Spinal cord (tissue), 9 donors: ENCODE measurements at regions not wholly inside any gene's neighbourhood (a gene's known extent, or its start where the extent isn't known, plus 50 kb on each side); places are given as distances from the start of the nearest gene placed in this dataset.
A peak's percentile ranks its signal among the peaks of the same experiment; 100 is the strongest.

Experiments used
- DNase-seq, 6 donors: peaks; one replicate each; pipeline versions ENCODE4 v3.0.0 to v3.0.0-alpha.2; 2013 to 2015; ENCODE audit warnings: low spot score in 6 of 6, low read depth in 4 of 6
- H3K27ac ChIP-seq: one replicate; pipeline ENCODE4 v1.5.1; 2013; ENCODE audit warnings: low read depth, low read length, control low read depth
- H3K27me3 ChIP-seq: one replicate; pipeline ENCODE4 v1.6.1; 2013; ENCODE audit warnings: low read length; ENCODE audit not compliant: control insufficient read depth, insufficient read depth
- H3K36me3 ChIP-seq: one replicate; pipeline ENCODE4 v1.6.1; 2013; ENCODE audit warnings: low read length; ENCODE audit not compliant: control insufficient read depth, insufficient read depth
- H3K4me1 ChIP-seq: one replicate; pipeline ENCODE4 v1.6.1; 2013; ENCODE audit warnings: low read length; ENCODE audit not compliant: control insufficient read depth, insufficient read depth
- H3K4me3 ChIP-seq: one replicate; pipeline ENCODE4 v1.5.1; 2013; ENCODE audit warnings: low read depth, low read length, control low read depth
- H3K9me3 ChIP-seq: one replicate; pipeline ENCODE4 v1.6.1; 2013; ENCODE audit warnings: low read length; ENCODE audit not compliant: control insufficient read depth, insufficient read depth
- WGBS: methylation state at CpG from one replicate; pipeline ENCODE4 v1.1.5; 2013; ENCODE audit warnings: missing lambda C conversion rate; ENCODE audit not compliant: insufficient coverage; 5-methylcytosine and 5-hydroxymethylcytosine counted together
- donor health status: healthy.

DNA sequence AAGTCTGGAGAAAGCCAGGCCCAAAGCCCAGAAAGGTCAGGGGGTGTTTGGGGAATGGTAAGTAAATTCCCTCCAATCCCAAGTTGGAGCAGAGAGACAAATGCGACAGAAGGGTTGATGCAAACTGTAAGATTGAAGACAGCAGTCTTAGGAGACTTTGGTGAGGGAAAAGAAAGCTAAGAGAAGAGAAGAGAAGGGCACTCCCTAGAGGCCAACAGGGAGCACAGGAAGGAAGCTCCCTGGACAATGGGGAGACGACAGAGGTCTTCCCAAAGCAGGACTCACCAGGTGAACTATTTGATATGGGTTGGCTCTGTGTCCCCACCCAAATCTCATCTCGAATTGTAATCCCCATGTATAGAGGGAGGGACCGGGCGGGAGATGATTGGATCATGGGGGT, 151.5 kb downstream of the KIF20B start:
- no CpG with 5 or more reads among the region's 5 CpGs for WGBS
- H3K36me3 ChIP-seq: no peaks in the 10 kb centered on the region
- H3K4me3 ChIP-seq: no peak overlapping the region
- H3K9me3 ChIP-seq: no peaks in the 10 kb centered on the region
- DNase-seq: no peak
- H3K27me3 ChIP-seq: no peaks in the 10 kb centered on the region
- no peak overlapping the region for H3K27ac ChIP-seq
- H3K4me1 ChIP-seq: no peaks in the 10 kb centered on the region

DNA sequence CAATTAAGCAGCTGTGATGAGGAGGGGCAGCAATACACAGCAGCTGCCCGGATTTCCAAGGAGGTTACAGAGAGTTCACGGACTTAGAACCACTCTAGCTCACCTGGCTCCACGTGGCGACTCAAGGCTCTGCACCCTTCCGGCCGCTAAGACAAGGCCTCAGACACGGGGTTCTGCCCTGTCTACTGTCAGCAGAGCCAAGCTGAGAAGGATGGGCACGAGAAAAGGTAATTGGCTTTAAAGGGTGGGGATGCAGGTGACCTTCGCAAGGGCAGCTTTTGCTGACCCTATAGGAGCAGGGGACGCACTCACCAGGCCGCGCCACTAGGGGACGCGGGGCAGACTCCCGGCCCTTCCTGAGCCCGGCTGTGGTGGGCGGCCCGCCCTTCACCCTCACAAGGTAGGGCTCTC, 152.4 kb downstream of the KIF20B start:
- Histone ChIP-seq H3K9me3 (no peaks in the 10 kb centered on the region), H3K27me3 (no peaks in the 10 kb centered on the region), H3K36me3 (no peaks in the 10 kb centered on the region), H3K27ac (no peak overlapping the region), H3K4me3 (no peak overlapping the region), H3K4me1 (no peaks in the 10 kb centered on the region)
- peak in 1 of 6 donors; percentile 15 for DNase-seq
- 63% methylated on average over 10 of the region's 18 CpGs for WGBS

GRCh38 chr10:89857431-89858042, 156.1 kb downstream of the KIF20B start:
- Histone ChIP-seq H3K27me3 (no peaks in the 10 kb centered on the region), H3K9me3 (no peaks in the 10 kb centered on the region), H3K4me3 (no peak overlapping the region), H3K27ac (no peak overlapping the region), H3K36me3 (no peaks in the 10 kb centered on the region), H3K4me1 (no peaks in the 10 kb centered on the region)
- DNase-seq: peak in 1 of 6 donors; percentile 32
- no CpG with 5 or more reads among the region's 1 CpG for WGBS

DNA sequence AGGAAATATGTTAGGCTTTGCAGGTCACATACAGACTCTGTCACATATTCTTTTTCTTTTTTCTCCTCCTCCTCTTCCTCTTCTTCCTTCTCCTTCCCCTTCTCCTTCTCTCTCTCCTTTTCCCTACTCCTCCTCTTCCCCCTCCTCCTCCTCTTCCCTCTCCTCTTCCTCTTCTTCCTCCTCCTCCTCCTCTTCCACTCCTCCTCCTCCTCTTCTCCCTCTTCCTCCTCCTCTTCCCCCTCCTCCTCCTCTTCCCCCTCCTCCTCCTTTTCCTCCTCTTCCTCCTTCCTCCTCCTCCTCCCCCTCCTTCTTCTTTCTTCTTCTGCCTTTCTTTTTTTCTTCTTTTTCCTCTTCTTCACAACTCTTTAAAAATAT, 159.8 kb downstream of the KIF20B start:
- H3K27ac ChIP-seq: no peak overlapping the region
- no peaks in the 10 kb centered on the region for H3K9me3 ChIP-seq
- H3K36me3 ChIP-seq: no peaks in the 10 kb centered on the region
- no peaks in the 10 kb centered on the region for H3K27me3 ChIP-seq
- DNase-seq: no peak
- no peaks in the 10 kb centered on the region for H3K4me1 ChIP-seq
- H3K4me3 ChIP-seq: no peak overlapping the region

- WGBS: 67% methylated on average over 1 of the region's 3 CpGs
- Histone ChIP-seq H3K36me3 (no peaks in the 10 kb centered on the region), H3K4me3 (no peak overlapping the region), H3K27ac (no peak overlapping the region), H3K9me3 (no peaks in the 10 kb centered on the region), H3K4me1 (no peaks in the 10 kb centered on the region), H3K27me3 (no peaks in the 10 kb centered on the region)
- peak in 2 of 6 donors; percentile 11 to 84 for DNase-seq
These were observed 160.4 kb downstream of the KIF20B start for GRCh38 chr10:89861584-89862301.

DNA sequence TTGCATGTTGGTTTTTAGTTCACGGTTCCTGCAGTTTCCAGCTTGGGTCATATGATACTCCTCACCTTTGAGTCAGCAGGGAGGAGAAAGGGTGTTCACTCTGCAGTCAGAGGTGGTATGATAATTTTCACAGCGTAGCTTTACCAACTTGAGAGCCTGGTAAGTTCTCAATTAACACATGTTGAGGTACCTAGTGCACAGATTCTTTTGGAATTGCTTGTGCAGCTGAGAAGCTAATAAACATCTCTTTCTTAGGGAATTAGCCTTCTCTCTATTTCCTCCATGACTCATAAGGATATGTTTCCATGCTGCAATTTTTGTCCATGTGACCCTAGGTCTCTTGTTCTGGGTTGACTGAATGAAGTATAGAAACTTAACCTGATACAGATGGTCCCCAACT, 166.6 kb downstream of the KIF20B start:
- 82% methylated on average over 2 of the region's 2 CpGs for WGBS
- no peaks in the 10 kb centered on the region for H3K4me1 ChIP-seq
- no peak overlapping the region for H3K4me3 ChIP-seq
- no peak overlapping the region for H3K27ac ChIP-seq
- H3K27me3 ChIP-seq: no peaks in the 10 kb centered on the region
- no peaks in the 10 kb centered on the region for H3K9me3 ChIP-seq
- no peak for DNase-seq
- H3K36me3 ChIP-seq: no peaks in the 10 kb centered on the region

DNA sequence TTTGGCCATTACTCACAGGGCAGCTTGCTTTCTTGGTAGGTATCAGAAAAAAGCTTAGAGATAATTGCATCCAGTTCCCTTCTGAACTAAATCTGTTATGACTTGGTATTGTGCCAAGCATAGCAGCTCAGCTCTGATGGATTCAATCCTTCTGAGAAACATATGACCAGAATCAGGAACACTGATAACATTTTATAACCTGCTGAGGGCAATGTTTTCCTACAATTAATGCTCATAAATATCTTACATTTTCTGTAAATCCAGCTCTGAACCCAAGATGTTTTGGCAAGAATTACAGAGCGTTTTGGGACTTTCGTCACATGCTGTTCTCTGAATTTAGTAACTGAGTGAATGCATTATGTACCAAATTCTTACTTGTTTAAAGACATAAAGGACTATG, 167.8 kb downstream of the KIF20B start:
- no CpG with 5 or more reads among the region's 2 CpGs for WGBS

DNA sequence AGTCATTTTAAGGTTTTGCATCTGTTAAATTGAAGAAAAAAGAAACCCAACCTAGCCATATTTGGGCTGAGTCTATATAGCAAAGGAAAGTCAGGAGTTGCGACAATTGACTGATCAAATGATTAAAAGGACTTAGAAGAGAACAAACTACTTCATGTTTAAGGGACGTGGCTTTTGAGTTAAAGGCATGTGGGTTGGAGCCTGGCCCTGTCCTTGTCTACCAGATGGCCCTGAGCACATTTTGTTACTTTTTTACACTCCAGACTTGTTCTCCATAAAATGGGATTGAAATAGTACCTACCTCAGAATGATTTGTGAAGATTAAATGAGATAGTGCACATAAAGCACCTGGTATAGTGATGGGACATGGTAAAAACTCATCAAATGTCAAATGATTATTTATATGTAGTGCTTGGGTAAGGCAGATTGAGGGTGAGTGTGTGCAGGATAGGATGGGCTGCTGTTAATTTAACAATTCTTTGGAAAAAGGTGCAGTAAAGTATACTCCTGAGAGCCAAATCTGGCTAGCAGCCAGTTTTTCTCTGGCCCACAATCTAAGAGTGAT, 168.3 kb downstream of the KIF20B start:
- WGBS: 80% methylated on average over 1 of the region's 2 CpGs
- H3K9me3 ChIP-seq: no peaks in the 10 kb centered on the region
- H3K4me1 ChIP-seq: no peaks in the 10 kb centered on the region
- H3K27me3 ChIP-seq: no peaks in the 10 kb centered on the region
- no peaks in the 10 kb centered on the region for H3K36me3 ChIP-seq
- H3K27ac ChIP-seq: no peak overlapping the region
- no peak overlapping the region for H3K4me3 ChIP-seq
- DNase-seq: no peak

More for the DNA sequence above, 167.8 kb downstream of the KIF20B start:
- peak in 3 of 6 donors; percentile 7 to 81 (median 75) for DNase-seq
- Histone ChIP-seq H3K9me3 (no peaks in the 10 kb centered on the region), H3K27ac (no peak overlapping the region), H3K4me1 (no peaks in the 10 kb centered on the region), H3K36me3 (no peaks in the 10 kb centered on the region), H3K4me3 (no peak overlapping the region), H3K27me3 (no peaks in the 10 kb centered on the region)

- Histone ChIP-seq H3K27ac (no peak overlapping the region), H3K4me1 (no peaks in the 10 kb centered on the region), H3K36me3 (no peaks in the 10 kb centered on the region), H3K4me3 (no peak overlapping the region), H3K9me3 (no peaks in the 10 kb centered on the region), H3K27me3 (no peaks in the 10 kb centered on the region)
- WGBS: no CpG with 5 or more reads among the region's 2 CpGs
- peak in 1 of 6 donors; percentile 76 for DNase-seq
These were observed 169.5 kb downstream of the KIF20B start for GRCh38 chr10:89870936-89871335.

DNA sequence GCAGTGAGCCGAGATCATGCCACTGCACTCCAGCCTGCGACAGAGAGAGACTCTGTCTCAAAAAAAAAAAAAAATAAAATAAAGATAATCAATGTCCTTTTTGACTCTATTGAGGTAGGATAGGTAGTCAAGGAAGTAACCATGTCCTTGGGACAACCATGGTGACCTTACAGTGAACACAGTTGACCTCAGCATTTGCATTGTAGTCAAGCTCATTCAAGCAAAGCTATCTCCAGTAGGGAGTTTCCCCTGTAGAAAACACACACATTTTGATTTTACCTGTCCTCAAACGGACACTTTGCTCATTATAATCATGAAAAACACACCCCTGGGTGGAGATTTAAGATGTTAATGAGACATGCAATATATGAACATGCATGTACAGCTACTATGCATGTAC, 171.7 kb downstream of the KIF20B start:
- no peaks in the 10 kb centered on the region for H3K9me3 ChIP-seq
- no peaks in the 10 kb centered on the region for H3K27me3 ChIP-seq
- H3K36me3 ChIP-seq: no peaks in the 10 kb centered on the region
- no peaks in the 10 kb centered on the region for H3K4me1 ChIP-seq
- WGBS: no CpG with 5 or more reads among the region's 3 CpGs
- H3K27ac ChIP-seq: no peak overlapping the region
- no peak overlapping the region for H3K4me3 ChIP-seq
- DNase-seq: no peak
